DOHH2 (cell line): ENCODE measurements at regions not wholly inside any gene's neighbourhood (a gene's known extent, or its start where the extent isn't known, plus 50 kb on each side); places are given as distances from the start of the nearest gene placed in this dataset.

Experiments used
- CTCF ChIP-seq: fragments of 200-600 bp; sonication (generic); IDR thresholded peaks from one replicate; pipeline ENCODE4 v1.5.1; 2014; ENCODE audit warnings: antibody characterized with exemption, mild to moderate bottlenecking, low read depth, low read length; ENCODE audit not compliant: poor library complexity, severe bottlenecking
- EZH2phosphoT487 ChIP-seq: fragments of 200-600 bp; sonication (generic); IDR thresholded peaks from 2 replicates; pipeline ENCODE4 v1.6.1; 2017; ENCODE audit warnings: borderline replicate concordance, mild to moderate bottlenecking, antibody characterized with exemption, low read length, moderate library complexity, mixed read lengths

- TF ChIP-seq CTCF (no peak), EZH2phosphoT487 (no peak)
Measured at GRCh38 chr6:166742981-166743380, 115.9 kb upstream of the RPS6KA2 start.
